HG03521 (cell line): ENCODE measurements at regions not wholly inside any gene's neighbourhood (a gene's known extent, or its start where the extent isn't known, plus 50 kb on each side); places are given as distances from the start of the nearest gene placed in this dataset.
A peak's percentile ranks its signal among the peaks of the same experiment; 100 is the strongest.

ENCODE experiments used
- ATAC-seq: cut with Tn5 transposase; IDR thresholded peaks from one replicate; pipeline ENCODE4 v1.9.1; 2021; ENCODE audit warnings: mild to moderate bottlenecking, moderate library complexity; ENCODE audit not compliant: unreplicated experiment

- ATAC-seq: no peak
Measured at GRCh38 chr1:201703621-201704438, 125.1 kb upstream of the IPO9 start.

- ATAC-seq: no peak
Measured at GRCh38 chr1:201704439-201704792, 124.5 kb upstream of the IPO9 start.

GRCh38 chr1:201705389-201705788 is 123.6 kb upstream of the IPO9 start:
- ATAC-seq: no peak

GRCh38 chr1:201706109-201706508 is 122.8 kb upstream of the IPO9 start:
- ATAC-seq: no peak

- ATAC-seq: no peak
Measured at GRCh38 chr1:201707027-201707426, 121.9 kb upstream of the IPO9 start.

- ATAC-seq: no peak
Measured at GRCh38 chr1:201707656-201708055, 121.3 kb upstream of the IPO9 start.

GRCh38 chr1:201708085-201708512 is 120.9 kb upstream of the IPO9 start:
- ATAC-seq: no peak

GRCh38 chr1:201708691-201709090 is 120.3 kb upstream of the IPO9 start:
- no peak for ATAC-seq

GRCh38 chr1:201709564-201710295 is 119.2 kb upstream of the IPO9 start:
- peak; percentile 82 for ATAC-seq

GRCh38 chr1:201710632-201711597 is 118.0 kb upstream of the IPO9 start:
- ATAC-seq: no peak

GRCh38 chr1:201711811-201712210 is 117.1 kb upstream of the IPO9 start:
- ATAC-seq: no peak

GRCh38 chr1:201712387-201713085 is 116.4 kb upstream of the IPO9 start:
- no peak for ATAC-seq

GRCh38 chr1:201713086-201713810 is 115.7 kb upstream of the IPO9 start:
- no peak for ATAC-seq

- ATAC-seq: no peak
Measured at GRCh38 chr1:201714542-201715329, 114.2 kb upstream of the IPO9 start.

GRCh38 chr1:201715351-201715750 is 113.6 kb upstream of the IPO9 start:
- no peak for ATAC-seq

GRCh38 chr1:201715801-201716741 is 112.9 kb upstream of the IPO9 start:
- no peak for ATAC-seq

GRCh38 chr1:201716742-201717135 is 112.2 kb upstream of the IPO9 start:
- ATAC-seq: no peak

- no peak for ATAC-seq
Measured at GRCh38 chr1:201717286-201717685, 111.7 kb upstream of the IPO9 start.
